HCT116 (cell line): ENCODE measurements at regions not wholly inside any gene's neighbourhood (a gene's known extent, or its start where the extent isn't known, plus 50 kb on each side); places are given as distances from the start of the nearest gene placed in this dataset.

Source experiments
- ATAC-seq: fragments of 200-7000 bp; cut with Tn5 transposase; 2 replicates; pipeline ENCODE4 v1.9.1; 2020; ENCODE audit warnings: mild to moderate bottlenecking, moderate library complexity
- BruUV-seq: library from RNA; stranded (reverse); fragments of 400-500 nt; replicated peaks from 2 replicates; lab custom pipeline; 2021; lab: Mats Ljungman, UMichigan
- CTCF ChIA-PET: fragments of 300-600 bp; sonication (Branson Sonifier 250); formaldehyde crosslinking; loops from one replicate; lab custom pipeline; 2021; ENCODE audit warnings: antibody characterized with exemption; lab: Charles Lee
- POLR2A ChIA-PET: fragments of 300-600, 350-600 bp; sonication (Branson Sonifier 250); formaldehyde crosslinking; loops from one replicate; lab custom pipeline; 2021; ENCODE audit warnings: antibody characterized with exemption; lab: Charles Lee
- RAD21 ChIA-PET, 2 experiments: fragments of 300-600 bp; sonication (Branson Sonifier 250); formaldehyde crosslinking; loops; one replicate each; lab custom pipeline; 2023; ENCODE audit warnings: low total read pairs in 2 of 2; ENCODE audit not compliant: uncharacterized antibody in 2 of 2, unreplicated experiment in 2 of 2, low non-redundant PET in 1 of 2; lab: Charles Lee
- DNase-seq: peaks from one replicate; pipeline ENCODE4 v3.0.0-alpha.2; 2010; ENCODE audit warnings: low read depth, low spot score
- H2AFZ ChIP-seq: fragments of 200-600 bp; shearing (Covaris generic), sonication (generic); 2 replicates; pipeline ENCODE4 v1.6.1; 2017; ENCODE audit warnings: low read depth, mixed run types, mixed read lengths, antibody characterized with exemption, low read length; ENCODE audit not compliant: poor library complexity, severe bottlenecking
- H3K27ac ChIP-seq: 2 replicates; pipeline ENCODE4 v1.5.1; 2012; ENCODE audit warnings: low read depth, low read length
- H3K27me3 ChIP-seq: fragments of 200-600 bp; sonication (generic); 2 replicates; pipeline ENCODE4 v1.6.1; 2016; ENCODE audit warnings: mixed run types, low read length, mixed read lengths; ENCODE audit not compliant: insufficient read depth
- H3K36me3 ChIP-seq, 2 experiments: fragments of 200-500 bp in 1 of 2; fragments of 200-600 bp in 1 of 2; sonication (Bioruptor generic) in 1 of 2; sonication (generic) in 1 of 2; 2 replicates each; pipeline versions ENCODE4 v1.5.1 to v1.6.1; 2014 to 2016; ENCODE audit warnings: low read length in 2 of 2, inconsistent platforms in 1 of 2, mixed read lengths in 1 of 2, mixed run types in 1 of 2; ENCODE audit not compliant: insufficient read depth in 2 of 2, control insufficient read depth in 1 of 2
- H3K4me1 ChIP-seq, 2 experiments: fragments of 200-600 bp in 1 of 2; sonication (generic) in 1 of 2; 2 replicates each; pipeline versions ENCODE4 v1.5.1 to v1.6.1; 2012 to 2017; ENCODE audit warnings: low read length in 2 of 2, inconsistent platforms in 1 of 2, mild to moderate bottlenecking in 1 of 2, mixed read lengths in 1 of 2, mixed run types in 1 of 2, moderate library complexity in 1 of 2; ENCODE audit not compliant: insufficient read depth in 2 of 2, control insufficient read depth in 1 of 2
- H3K4me2 ChIP-seq: fragments of 200-600 bp; sonication (generic); 2 replicates; pipeline ENCODE4 v1.6.1; 2017; ENCODE audit warnings: mixed run types, low read length, mixed read lengths
- H3K4me3 ChIP-seq, 2 experiments: fragments of 200-600 bp in 1 of 2; sonication (generic) in 1 of 2; replicated peaks in 1 of 2; 2 replicates each; pipeline ENCODE4 v1.5.1; 2011 to 2016; ENCODE audit warnings: low read length in 2 of 2, control low read depth in 1 of 2, low read depth in 1 of 2, mild to moderate bottlenecking in 1 of 2, mixed read lengths in 1 of 2, mixed run types in 1 of 2
- H3K79me2 ChIP-seq: fragments of 200-600 bp; sonication (generic); 2 replicates; pipeline ENCODE4 v1.6.1; 2017; ENCODE audit warnings: mild to moderate bottlenecking, mixed run types, low read length, moderate library complexity, mixed read lengths; ENCODE audit not compliant: insufficient read depth
- H3K9ac ChIP-seq: fragments of 200-600 bp; sonication (generic); 2 replicates; pipeline ENCODE4 v1.6.1; 2016; ENCODE audit warnings: low read length, mixed read lengths
- H3K9me2 ChIP-seq: fragments of 200-600 bp; sonication (generic), shearing (Covaris generic); 2 replicates; pipeline ENCODE4 v1.6.1; 2017; ENCODE audit warnings: mixed run types, mild to moderate bottlenecking, moderate library complexity; ENCODE audit not compliant: insufficient read depth
- H3K9me3 ChIP-seq, 2 experiments: fragments of 200-500 bp in 1 of 2; fragments of 200-600 bp in 1 of 2; sonication (Bioruptor generic) in 1 of 2; sonication (generic) in 1 of 2; 2 replicates each; pipeline ENCODE4 v1.6.1; 2014 to 2017; ENCODE audit warnings: low read length in 2 of 2, mixed read lengths in 2 of 2, inconsistent platforms in 1 of 2, low read depth in 1 of 2, mild to moderate bottlenecking in 1 of 2, mixed run types in 1 of 2, moderate library complexity in 1 of 2; ENCODE audit not compliant: control insufficient read depth in 1 of 2, insufficient read depth in 1 of 2
- H4K20me1 ChIP-seq: fragments of 200-600 bp; sonication (generic), shearing (Covaris generic); 2 replicates; pipeline ENCODE4 v1.6.1; 2017; ENCODE audit warnings: mixed run types, mild to moderate bottlenecking, moderate library complexity; ENCODE audit not compliant: insufficient read depth
- CEBPB ChIP-seq: IDR thresholded peaks from 2 replicates; pipeline ENCODE4 v1.6.1; 2012; ENCODE audit warnings: low read depth
- EGR1 ChIP-seq: IDR thresholded peaks from 2 replicates; pipeline ENCODE4 v1.6.1; 2012; ENCODE audit warnings: low read depth
- ELF1 ChIP-seq: IDR thresholded peaks from 2 replicates; pipeline ENCODE4 v1.6.1; 2012; ENCODE audit warnings: low read depth, borderline replicate concordance
- FOSL1 ChIP-seq: IDR thresholded peaks from 2 replicates; pipeline ENCODE4 v1.6.1; 2012; ENCODE audit warnings: low read depth
- JUND ChIP-seq: IDR thresholded peaks from 2 replicates; pipeline ENCODE4 v1.6.1; 2012
- MAX ChIP-seq: IDR thresholded peaks from 2 replicates; pipeline ENCODE4 v1.6.1; 2012
- POLR2A ChIP-seq: IDR thresholded peaks from 2 replicates; pipeline ENCODE4 v1.7.0; 2011; ENCODE audit warnings: borderline replicate concordance; ENCODE audit not compliant: insufficient read depth, insufficient read length; ENCODE audit errors: extremely low read depth
- RAD21 ChIP-seq: IDR thresholded peaks from 2 replicates; pipeline ENCODE4 v1.6.1; 2012; ENCODE audit warnings: low read depth, mild to moderate bottlenecking
- REST ChIP-seq: IDR thresholded peaks from 2 replicates; pipeline ENCODE4 v1.6.1; 2012; ENCODE audit warnings: low read depth
- YY1 ChIP-seq: IDR thresholded peaks from 2 replicates; pipeline ENCODE4 v1.6.1; 2011; ENCODE audit warnings: low read length, low read depth, moderate library complexity, mild to moderate bottlenecking; ENCODE audit not compliant: insufficient replicate concordance; ENCODE audit errors: extremely low read depth
- ZBTB33 ChIP-seq: IDR thresholded peaks from 2 replicates; pipeline ENCODE4 v1.6.1; 2011; ENCODE audit warnings: mild to moderate bottlenecking, low read length, moderate library complexity; ENCODE audit not compliant: insufficient replicate concordance; ENCODE audit errors: extremely low read depth
- ZFX ChIP-seq: fragments of 450-650 bp; IDR thresholded peaks from 2 replicates; pipeline ENCODE4 v1.6.1; 2017
- intact Hi-C: fragments of 100-400 bp; cut with micrococcal nuclease; formaldehyde crosslinking; loops from 2 replicates; pipeline ENCODE4 v1.10.0; 2022

- Histone ChIP-seq H3K4me1 (no peaks in the 10 kb centered on the region), H3K9me2 (no peaks in the 10 kb centered on the region; the same call in 1 of the 2 replicates), H3K79me2 (no peaks in the 10 kb centered on the region), H3K27me3 (no peaks in the 10 kb centered on the region), H3K4me3 (no peak overlapping the region), H3K27ac (no peak overlapping the region), H3K4me2 (no peak overlapping the region), H3K9ac (no peak overlapping the region), H3K9me3 (no peaks in the 10 kb centered on the region), H3K36me3 (no peaks in the 10 kb centered on the region), H4K20me1 (no peaks in the 10 kb centered on the region), H2AFZ (no peak overlapping the region)
- ChIA-PET POLR2A (no interaction called here), RAD21 (no interaction called here), CTCF (no interaction called here)
- intact Hi-C loops = no loop called here
- ATAC-seq (no peak), DNase-seq (no peak)
- no TSS peak for BruUV-seq
- TF ChIP-seq ELF1 (no peak), EGR1 (no peak), FOSL1 (no peak), JUND (no peak), YY1 (no peak), ZBTB33 (no peak), ZFX (no peak), MAX (no peak), POLR2A (no peak), RAD21 (no peak), CEBPB (no peak), REST (no peak)
Measured at GRCh38 chr5:128597156-128597555, 59.1 kb upstream of the FBN2 start.
